ENCODE measurements at regions not wholly inside any gene's neighbourhood (a gene's known extent, or its start where the extent isn't known, plus 50 kb on each side); places are given as distances from the start of the nearest gene placed in this dataset.

GRCh38 chr13:68375004-68375403, 1144.9 kb upstream of the PCDH9 start:
- TF ChIP-seq CTCF (IDR thresholded peaks at IDR 0.05; ENCODE audit: low read length) (no peak), EZH2 (optimal IDR thresholded peaks at IDR 0.05; ENCODE audit: low read depth, low read length) (no peak), EZH2phosphoT487 (IDR thresholded peaks at IDR 0.05; ENCODE audit: low read length) (no peak)
- Histone ChIP-seq H3K27me3 (replicated peaks; ENCODE audit: insufficient read depth, low read length) (no peaks in the 10 kb centered on the region), H2AFZ (ENCODE audit: low read length) (no peak overlapping the region), H3K4me3 (ENCODE audit: low read length) (no peak overlapping the region), H3K9me3 (replicated peaks; ENCODE audit: insufficient read depth, low read length) (no peaks in the 10 kb centered on the region), H3K4me1 (ENCODE audit: low read length) (no peaks in the 10 kb centered on the region), H3K79me2 (ENCODE audit: low read length) (no peaks in the 10 kb centered on the region), H3F3A (ENCODE audit: insufficient read depth, low read length) (no peaks in the 10 kb centered on the region), H4K20me1 (ENCODE audit: insufficient read depth, low read length) (no peaks in the 10 kb centered on the region), H3K9me2 (replicated peaks; ENCODE audit: insufficient read depth, low read length) (no peaks in the 10 kb centered on the region), H3K9ac (ENCODE audit: low read length) (no peak overlapping the region), H3K27ac (ENCODE audit: low read length) (no peak overlapping the region), H3K36me3 (replicated peaks; ENCODE audit: insufficient read depth, low read length) (no peaks in the 10 kb centered on the region), H3K4me2 (ENCODE audit: low read depth, low read length) (no peak overlapping the region)
- no peak for DNase-seq

GRCh38 chr13:68369739-68370138, 1139.6 kb upstream of the PCDH9 start:
- H3K9me3 ChIP-seq (replicated peaks; ENCODE audit: insufficient read depth, low read length) = no peaks in the 10 kb centered on the region
- no peak overlapping the region for H3K9ac ChIP-seq (ENCODE audit: low read length)
- TF ChIP-seq EZH2 (optimal IDR thresholded peaks at IDR 0.05; ENCODE audit: low read depth, low read length) (no peak), EZH2phosphoT487 (IDR thresholded peaks at IDR 0.05; ENCODE audit: low read length) (no peak), CTCF (IDR thresholded peaks at IDR 0.05; ENCODE audit: low read length) (no peak)
- no peaks in the 10 kb centered on the region for H3K27me3 ChIP-seq (replicated peaks; ENCODE audit: insufficient read depth, low read length)
- H3K27ac ChIP-seq (ENCODE audit: low read length) = no peak overlapping the region
- no peaks in the 10 kb centered on the region for H3K79me2 ChIP-seq (ENCODE audit: low read length)
- no peak overlapping the region for H3K4me3 ChIP-seq (ENCODE audit: low read length)
- H3K9me2 ChIP-seq (replicated peaks; ENCODE audit: insufficient read depth, low read length) = no peaks in the 10 kb centered on the region
- no peaks in the 10 kb centered on the region for H4K20me1 ChIP-seq (ENCODE audit: insufficient read depth, low read length)
- H3F3A ChIP-seq (ENCODE audit: insufficient read depth, low read length) = no peaks in the 10 kb centered on the region
- no peak for DNase-seq
- no peak overlapping the region for H3K4me2 ChIP-seq (ENCODE audit: low read depth, low read length)
- no peak overlapping the region for H2AFZ ChIP-seq (ENCODE audit: low read length)
- no peaks in the 10 kb centered on the region for H3K4me1 ChIP-seq (ENCODE audit: low read length)
- no peaks in the 10 kb centered on the region for H3K36me3 ChIP-seq (replicated peaks; ENCODE audit: insufficient read depth, low read length)

GRCh38 chr13:68368922-68369321, 1138.8 kb upstream of the PCDH9 start:
- no peak overlapping the region for H2AFZ ChIP-seq (ENCODE audit: low read length)
- no peaks in the 10 kb centered on the region for H3K9me2 ChIP-seq (replicated peaks; ENCODE audit: insufficient read depth, low read length)
- no peak overlapping the region for H3K9ac ChIP-seq (ENCODE audit: low read length)
- H3F3A ChIP-seq (ENCODE audit: insufficient read depth, low read length) = no peaks in the 10 kb centered on the region
- H3K27me3 ChIP-seq (replicated peaks; ENCODE audit: insufficient read depth, low read length) = no peaks in the 10 kb centered on the region
- no peak overlapping the region for H3K4me2 ChIP-seq (ENCODE audit: low read depth, low read length)
- no peak overlapping the region for H3K4me3 ChIP-seq (ENCODE audit: low read length)
- no peak for TF ChIP-seq EZH2 (optimal IDR thresholded peaks at IDR 0.05; ENCODE audit: low read depth, low read length)
- TF ChIP-seq EZH2phosphoT487 (IDR thresholded peaks at IDR 0.05; ENCODE audit: low read length) = no peak
- TF ChIP-seq CTCF (IDR thresholded peaks at IDR 0.05; ENCODE audit: low read length) = no peak
- no peak for DNase-seq
- no peaks in the 10 kb centered on the region for H3K36me3 ChIP-seq (replicated peaks; ENCODE audit: insufficient read depth, low read length)
- H3K27ac ChIP-seq (ENCODE audit: low read length) = no peak overlapping the region
- H4K20me1 ChIP-seq (ENCODE audit: insufficient read depth, low read length) = no peaks in the 10 kb centered on the region
- H3K9me3 ChIP-seq (replicated peaks; ENCODE audit: insufficient read depth, low read length) = no peaks in the 10 kb centered on the region
- H3K4me1 ChIP-seq (ENCODE audit: low read length) = no peaks in the 10 kb centered on the region
- no peaks in the 10 kb centered on the region for H3K79me2 ChIP-seq (ENCODE audit: low read length)
